ENCODE measurements at regions not wholly inside any gene's neighbourhood (a gene's known extent, or its start where the extent isn't known, plus 50 kb on each side); places are given as distances from the start of the nearest gene placed in this dataset.

GRCh38 chr6:143575901-143576426 is 64.4 kb upstream of the FUCA2 start:
- TF ChIP-seq CTCF (IDR thresholded peaks at IDR 0.05 in 8 of 11, conservative IDR thresholded peaks at IDR 0.05 in 3 of 11) (no peak), POLR2AphosphoS5 (IDR thresholded peaks at IDR 0.05) (no peak)
